ENCODE measurements at regions not wholly inside any gene's neighbourhood (a gene's known extent, or its start where the extent isn't known, plus 50 kb on each side); places are given as distances from the start of the nearest gene placed in this dataset.
"Not testable (repeated sequence)": the region's sequence is repeated elsewhere in the genome, so short reads cannot be mapped to it uniquely, and the experiment has no call there.

DNA sequence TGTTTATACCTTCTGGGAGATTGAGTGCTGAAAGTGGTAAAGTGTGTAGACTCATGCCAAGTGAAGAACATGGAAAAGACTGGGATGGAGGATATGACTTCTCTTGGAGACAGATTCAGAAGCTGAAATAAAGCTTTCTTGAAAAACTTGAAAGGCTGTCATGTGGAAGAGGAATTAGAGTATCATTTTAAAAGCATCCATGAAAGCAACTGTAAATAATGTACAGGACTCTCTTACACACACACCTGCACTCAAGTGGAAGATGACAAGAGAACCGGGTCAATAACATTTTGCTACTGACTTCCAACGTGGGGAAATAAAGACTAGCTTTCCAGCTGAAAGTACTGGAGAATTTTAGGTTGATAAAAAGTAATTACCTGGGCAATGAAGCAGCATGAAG is 658.2 kb downstream of the TDRD15 start:
- DNase-seq (ENCODE audit: low read depth in 3 of 3), result no peak

DNA sequence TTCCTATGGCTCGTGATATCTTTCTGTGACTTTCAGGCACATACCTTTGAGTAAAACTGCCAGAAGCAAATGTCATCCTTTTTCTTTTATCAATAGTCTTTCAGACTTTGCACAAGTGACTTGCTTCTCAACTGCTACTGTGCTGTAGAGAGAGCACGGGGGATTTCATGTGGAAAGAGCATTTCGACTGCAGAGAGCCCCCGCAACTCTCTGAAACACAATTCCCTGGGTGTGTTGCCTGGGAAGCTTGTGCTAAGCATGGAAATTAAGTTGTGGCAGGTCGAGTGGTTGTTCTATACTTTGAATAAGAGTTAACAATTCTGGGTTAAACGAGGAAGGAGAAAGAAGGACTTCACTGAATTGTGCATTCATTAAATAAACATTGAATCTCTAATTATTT is 659.1 kb downstream of the TDRD15 start:
- DNase-seq (ENCODE audit: low read depth in 3 of 3), result no peak

DNA sequence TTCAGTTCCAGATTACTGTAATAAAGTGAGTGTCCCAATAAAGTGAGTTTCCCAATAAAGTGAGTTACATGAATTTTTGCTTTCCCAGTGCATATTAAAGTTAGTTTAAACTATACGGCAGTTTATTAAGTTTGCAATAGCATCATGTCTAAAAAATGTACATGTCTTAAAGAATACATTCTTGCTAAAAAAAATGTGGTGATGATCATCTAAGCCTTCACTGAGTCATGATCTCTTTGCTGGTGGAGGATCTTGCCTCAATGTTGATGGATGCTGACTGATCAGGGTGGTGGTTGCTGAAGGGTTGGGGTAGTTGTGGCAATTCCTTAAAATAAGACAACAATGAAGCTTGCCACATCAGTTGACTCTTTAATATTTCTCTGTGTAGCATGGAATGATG is 664.2 kb downstream of the TDRD15 start:
- no peak for DNase-seq (ENCODE audit: low read depth in 3 of 3)

DNA sequence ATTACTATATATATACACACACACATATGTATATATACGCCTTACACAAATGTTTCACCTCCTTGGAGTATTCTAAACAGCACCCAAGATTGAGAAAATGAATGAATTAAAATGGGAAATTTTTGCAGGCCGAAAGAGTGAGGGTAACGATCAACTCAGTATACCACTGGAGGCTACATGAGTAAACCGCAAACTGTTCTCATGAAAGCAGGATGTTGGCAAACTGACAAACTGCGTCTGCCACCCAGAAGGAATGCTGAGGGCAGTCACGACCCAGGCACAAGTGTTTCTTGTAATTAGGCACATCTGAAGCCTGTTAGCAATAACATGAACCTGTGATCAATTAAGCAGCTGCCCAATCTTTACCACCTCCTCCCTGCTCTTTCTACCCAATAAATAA is 666.5 kb downstream of the TDRD15 start:
- DNase-seq (ENCODE audit: low read depth in 3 of 3), result not testable (repeated sequence)

DNA sequence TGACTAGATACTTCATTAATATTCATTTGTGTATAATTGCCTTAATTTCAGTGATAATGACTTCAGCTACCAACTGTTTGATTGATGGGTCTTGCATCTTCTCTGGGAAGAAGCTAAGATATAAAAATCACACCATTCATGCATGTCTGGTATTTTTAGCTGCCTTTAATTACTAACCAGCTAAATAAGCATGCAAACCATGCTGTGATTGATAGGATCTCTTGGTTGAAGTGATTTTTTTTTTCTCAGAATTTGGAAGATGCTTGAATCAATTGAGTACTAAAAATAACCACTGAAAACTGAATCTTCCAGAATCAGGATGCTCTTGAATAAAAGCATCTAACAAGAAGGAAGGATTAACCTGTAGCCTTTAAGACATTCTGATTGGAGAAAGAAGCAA is 668.8 kb downstream of the TDRD15 start:
- no peak for DNase-seq (ENCODE audit: low read depth in 3 of 3)

DNA sequence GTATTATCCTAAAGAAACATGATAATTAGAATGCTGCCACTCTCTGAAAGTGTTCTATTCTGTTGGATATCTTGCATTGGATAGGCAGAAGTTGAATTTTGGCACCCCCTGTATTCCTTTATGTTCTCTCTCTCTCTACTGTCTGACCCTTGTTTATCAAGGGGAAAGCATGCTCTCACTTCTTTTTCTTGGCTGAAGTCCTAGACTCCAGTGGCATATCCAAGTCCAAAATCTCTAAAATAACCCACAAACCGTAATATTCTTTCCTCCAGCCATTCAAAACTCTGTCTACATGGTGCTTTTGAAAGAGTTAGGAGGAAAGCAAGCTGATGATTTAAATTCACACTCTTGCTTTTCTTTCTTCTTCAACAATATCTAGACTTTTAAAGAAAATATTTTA is 669.7 kb downstream of the TDRD15 start:
- DNase-seq (ENCODE audit: low read depth in 3 of 3), result no peak

DNA sequence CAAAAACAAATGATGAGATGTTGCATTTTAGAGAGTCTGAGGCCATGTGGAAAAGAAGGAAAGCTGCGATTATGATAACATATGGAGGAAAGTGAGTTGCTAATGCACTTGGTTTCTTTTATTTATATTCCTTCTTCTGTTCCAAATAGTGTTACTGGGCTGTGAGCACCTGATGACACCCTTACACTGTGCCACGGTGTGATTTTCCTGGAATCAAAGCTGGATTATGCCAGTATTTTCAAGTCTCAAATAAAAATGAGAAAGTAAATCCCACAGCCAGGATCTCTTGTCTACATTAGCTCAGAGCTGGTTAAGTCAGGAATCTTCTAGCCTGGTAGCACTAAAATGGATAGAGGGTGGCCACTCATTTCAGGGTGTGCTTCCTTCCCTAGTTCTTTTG is 670.8 kb downstream of the TDRD15 start:
- no peak for DNase-seq (ENCODE audit: low read depth in 3 of 3)

DNA sequence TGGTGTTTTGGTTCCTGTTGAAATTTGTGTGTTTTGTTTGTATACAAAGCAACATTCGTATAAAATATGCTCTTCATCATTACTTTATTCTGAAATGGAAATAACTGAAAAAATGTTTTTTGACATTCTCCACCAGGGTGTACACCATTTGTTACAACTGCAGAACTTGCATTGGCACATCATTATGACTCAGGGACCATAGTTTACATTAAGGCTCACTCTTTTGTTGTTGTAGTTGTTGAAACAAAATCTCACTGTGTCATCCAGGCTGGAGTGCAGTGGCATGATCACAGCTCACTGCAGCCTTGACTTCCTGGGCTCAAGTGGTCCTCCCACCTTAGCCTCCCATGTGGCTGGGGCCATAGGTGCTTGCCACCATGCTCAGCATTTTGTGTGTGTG is 676.6 kb downstream of the TDRD15 start:
- DNase-seq (ENCODE audit: low read depth in 3 of 3), result no peak

DNA sequence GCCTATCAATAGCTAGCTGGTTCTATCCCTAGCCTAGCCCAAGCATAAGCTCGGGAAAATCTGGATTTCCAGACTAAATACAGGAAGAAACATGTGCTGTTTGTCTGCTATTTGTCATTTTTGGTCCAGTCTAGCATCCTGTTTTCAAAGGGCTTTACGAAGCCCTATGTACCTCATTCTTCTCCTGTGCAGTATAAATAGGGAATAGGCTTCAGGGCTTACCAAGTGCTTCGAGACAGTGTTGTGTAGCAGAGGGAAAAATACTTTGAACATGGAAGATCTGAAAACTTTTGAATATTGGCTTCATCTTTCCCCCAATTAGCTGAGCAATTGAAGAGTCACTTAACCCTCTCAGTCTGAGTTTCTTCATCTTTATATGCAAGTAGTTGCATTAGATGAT is 679.8 kb downstream of the TDRD15 start:
- no peak for DNase-seq (ENCODE audit: low read depth in 3 of 3)

DNA sequence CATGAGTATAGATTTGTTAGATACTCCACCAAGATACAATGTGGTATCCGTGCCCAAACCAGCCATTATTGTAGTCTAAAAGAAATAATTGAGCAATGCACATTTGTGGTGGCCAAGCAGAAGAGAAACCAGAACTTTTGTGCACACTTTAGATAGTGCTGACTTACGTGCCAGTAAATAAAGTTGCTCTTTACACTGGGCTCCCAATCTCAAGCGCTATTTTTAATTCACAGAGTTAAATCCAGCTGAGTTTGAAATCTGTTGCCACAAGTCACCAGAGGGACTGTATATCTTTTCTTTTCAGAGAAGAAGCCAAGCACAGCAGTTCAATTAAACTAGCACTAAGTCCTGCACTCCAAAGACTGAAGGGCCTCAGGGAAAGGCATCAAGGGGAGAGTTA is 680.4 kb downstream of the TDRD15 start:
- no peak for DNase-seq (ENCODE audit: low read depth in 3 of 3)

DNA sequence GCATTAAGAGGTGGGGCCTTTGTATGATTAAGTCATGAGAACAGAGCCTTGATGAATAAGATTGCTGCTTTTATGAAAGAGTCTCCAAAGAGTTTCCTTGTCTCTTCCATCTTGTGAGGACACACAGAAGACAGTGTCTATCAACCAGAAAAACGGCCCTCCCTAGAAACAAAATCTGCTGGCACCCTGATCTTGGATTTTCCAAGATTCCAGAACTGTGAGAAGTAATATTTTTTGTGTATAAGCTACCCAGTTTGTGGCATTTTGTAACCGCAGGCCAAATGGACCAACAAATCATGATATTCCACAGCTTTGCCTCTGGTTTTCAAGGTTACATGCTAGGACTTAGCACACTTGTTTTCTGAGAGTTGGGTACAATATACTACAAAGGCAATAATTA is 687.8 kb downstream of the TDRD15 start:
- DNase-seq (ENCODE audit: low read depth in 3 of 3), result no peak

DNA sequence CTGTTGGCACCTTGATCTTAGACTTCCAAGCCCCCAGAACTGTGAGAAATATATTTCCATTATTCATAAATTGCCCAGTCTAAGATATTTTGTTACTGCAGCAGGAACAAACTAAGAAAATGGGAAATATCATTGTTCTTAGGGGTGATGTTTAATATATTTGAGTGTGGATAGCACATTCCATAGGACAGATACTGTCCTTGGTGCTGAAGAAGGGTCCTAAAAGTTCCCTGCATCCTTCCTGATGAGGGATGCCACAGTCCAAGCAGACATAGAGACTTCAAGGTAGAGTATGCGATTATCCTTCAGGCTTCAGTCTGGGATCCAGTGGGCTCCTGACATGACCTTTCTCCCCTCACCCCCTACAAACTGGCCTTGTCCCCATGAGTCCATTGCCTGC is 689.0 kb downstream of the TDRD15 start:
- no peak for DNase-seq (ENCODE audit: low read depth in 3 of 3)

DNA sequence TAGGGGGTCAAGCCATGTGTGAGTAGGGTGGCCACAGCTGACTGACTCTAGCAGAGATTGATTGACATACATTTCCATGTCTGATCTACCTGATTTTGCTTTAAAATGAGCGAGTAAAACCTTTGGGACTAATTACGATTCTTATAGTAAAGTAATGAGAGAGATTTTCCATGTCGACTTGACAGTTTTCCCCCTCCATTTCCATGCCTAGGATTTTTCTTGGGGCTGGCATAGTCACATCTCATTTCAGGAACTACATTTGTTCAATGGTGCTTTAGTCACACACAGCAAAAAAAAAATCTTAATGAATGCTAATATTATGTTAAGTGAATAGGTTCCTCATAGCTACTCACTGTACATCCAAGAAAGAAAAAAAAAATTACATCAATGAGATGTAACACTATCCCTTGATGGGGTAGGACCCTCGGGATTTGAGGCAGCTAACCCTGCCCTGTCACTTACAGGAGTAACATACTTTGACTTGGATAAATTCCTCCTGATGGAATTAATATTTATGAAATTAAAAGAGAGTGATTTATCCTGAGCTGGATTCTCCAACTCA is 690.9 kb downstream of the TDRD15 start:
- no peak for DNase-seq (ENCODE audit: low read depth in 3 of 3)

DNA sequence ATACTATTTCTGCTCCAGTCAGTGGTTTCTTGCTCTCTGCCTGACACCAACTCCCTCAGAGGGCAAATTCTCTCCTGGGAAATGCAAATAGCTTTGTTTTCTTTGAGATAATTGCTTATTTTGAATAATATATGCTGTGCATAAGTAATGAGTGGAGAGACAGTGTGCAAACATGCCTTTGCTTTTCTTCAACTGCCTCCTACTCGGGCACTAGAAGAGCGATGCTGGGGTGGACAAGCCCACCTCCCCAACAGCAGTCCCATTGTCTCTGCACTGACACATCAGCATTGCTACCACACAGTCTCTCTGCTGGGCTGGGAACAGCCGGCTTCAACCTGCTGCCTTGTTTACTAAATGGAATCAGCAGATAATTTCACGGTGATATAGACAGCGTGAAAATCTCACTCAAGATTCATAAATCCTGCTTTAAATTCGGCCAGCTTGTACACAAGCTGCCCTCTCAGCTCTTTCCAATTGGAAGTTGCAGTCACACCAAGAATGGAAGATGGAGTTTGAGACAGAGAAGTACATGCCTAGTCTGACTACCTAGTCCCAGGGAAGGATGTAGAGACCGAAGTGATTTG is 694.5 kb downstream of the TDRD15 start:
- DNase-seq (ENCODE audit: low read depth in 3 of 3), result no peak

DNA sequence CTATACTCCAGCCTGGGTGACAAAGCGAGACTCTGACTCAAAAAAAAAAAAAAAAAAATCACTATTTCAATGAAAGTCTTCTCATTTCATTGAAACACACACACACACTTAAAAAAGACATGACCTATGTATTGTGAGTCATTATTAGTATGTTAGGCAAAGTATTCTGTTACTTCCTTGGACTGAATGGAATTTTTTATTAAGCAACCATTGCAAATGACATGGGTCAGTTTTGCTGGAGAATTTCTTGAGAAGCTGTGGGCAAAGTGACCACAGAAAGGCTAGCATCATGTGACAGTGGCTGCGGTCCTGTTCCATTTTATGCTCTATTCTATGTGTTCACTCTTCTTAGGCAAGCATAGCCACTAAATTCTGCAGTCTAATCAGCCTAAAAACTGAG is 695.7 kb downstream of the TDRD15 start:
- no peak for DNase-seq (ENCODE audit: low read depth in 3 of 3)

DNA sequence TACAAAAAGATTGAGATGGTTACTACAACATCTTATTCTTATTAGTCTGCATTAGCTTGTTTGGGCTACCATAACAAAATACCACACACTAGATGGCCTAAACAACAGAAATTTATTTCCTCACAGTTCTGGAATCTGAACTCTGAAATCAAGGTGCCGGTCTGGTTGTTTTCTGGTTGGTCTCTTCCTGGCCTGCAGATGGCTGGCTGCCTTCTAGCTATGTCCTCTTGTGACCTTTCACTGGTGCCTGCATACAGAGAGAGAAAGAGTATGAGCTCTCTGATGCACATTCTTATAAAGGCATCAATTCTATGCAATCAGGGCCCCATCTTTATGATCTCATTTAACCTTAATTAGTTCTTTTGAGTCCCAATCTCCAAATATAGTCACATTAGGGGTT is 696.5 kb downstream of the TDRD15 start:
- DNase-seq (ENCODE audit: low read depth in 3 of 3), result no peak

DNA sequence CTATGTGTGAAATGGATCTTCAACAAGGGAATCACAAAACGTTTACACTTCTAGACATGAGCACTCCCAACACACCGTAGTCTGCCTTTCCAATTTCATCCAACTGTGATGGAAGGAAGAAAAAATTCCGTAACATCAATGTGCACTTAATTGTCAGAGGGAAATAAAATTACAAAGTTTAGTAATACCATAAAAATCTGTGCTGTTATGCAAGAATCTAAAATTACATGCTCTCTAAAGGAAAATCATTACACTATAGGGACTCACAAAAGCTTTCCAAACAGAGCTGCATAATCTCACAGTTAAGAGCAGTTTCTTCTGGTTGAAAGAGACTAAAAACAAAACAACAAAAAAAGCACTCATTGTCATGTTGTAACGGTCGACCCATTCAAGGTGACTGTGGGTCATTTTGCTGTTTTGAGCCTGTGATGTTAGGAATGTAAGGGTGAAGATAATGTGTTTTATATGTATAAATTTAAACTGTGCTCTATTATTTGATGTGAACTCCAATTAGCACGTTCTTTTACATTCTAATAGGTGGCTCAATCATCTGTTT is 698.0 kb downstream of the TDRD15 start:
- no peak for DNase-seq (ENCODE audit: low read depth in 3 of 3)

DNA sequence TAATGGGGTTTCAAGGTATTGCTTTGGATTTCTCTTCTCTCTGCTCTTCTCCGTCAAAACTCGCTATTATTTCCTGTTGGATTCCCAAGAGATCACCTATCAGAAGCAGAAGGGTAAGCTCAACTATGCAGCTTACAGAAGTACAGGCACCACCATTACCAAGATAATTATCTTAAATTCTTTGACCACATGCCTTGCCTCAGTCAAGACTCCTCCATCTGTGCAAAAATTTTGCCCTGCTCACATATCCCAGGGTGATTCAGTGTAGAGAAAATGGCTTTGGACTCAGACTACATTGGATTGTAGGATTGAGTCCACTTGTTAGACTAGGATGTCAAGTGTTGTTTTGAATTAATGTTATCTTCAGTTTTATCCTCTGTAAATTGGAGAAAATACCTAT is 698.7 kb downstream of the TDRD15 start:
- no peak for DNase-seq (ENCODE audit: low read depth in 3 of 3)

DNA sequence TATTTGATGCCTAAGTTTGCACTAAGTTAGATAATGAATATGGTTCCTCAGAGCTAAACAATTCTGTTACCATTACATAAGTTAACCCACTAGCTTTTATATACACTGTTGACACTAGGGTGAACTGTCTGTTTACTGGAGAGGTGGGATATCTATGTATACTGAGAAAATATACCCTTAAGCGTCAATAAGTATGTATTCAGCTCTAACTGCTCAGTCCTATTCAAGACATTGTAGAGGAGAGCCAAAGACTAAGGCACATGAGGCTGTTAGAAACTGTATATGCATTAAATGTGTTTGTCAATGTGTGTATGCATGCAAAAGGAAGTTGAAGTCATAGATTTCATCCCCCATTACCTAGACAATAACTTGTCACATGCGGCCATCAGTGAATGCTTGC is 710.0 kb downstream of the TDRD15 start:
- no peak for DNase-seq (ENCODE audit: low read depth in 3 of 3)

DNA sequence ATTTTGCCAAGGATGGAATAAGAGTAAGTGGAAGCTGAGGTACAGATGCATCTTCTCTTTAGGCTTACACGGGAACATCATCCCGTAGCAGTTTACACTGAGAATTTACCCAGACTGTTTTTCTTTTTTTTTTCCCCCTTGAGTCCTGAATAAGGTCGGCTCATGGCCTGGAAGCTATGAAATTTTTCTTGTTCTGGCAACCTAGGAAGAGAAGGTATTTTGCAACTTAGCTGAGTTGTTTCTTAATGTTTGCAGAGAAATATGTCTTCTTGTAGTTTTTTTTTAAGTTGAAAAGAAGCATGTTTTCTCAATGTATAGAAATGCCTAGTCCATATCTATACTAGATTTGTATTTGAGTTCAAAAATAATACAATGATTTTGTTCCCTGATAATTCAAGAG is 712.5 kb downstream of the TDRD15 start:
- DNase-seq (ENCODE audit: low read depth in 3 of 3), result no peak

DNA sequence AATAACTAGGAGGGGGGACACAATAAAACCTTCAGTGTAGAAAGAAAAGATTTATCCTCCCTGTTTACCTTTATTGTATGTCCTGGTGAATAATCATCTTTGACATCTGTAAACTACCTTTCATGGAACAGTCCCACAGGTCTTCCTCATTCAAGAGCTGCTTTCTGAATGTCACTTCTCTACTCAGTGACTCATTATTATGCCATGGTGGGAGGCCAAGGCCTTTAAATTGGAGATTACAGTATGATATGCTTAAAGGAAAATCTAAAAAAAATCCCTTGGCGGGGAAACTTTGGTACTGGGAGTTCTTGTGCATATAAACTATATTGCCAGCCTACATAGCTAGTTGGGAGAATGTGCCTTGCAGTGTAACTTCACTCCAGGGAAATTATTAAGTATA is 713.0 kb downstream of the TDRD15 start:
- no peak for DNase-seq (ENCODE audit: low read depth in 3 of 3)

DNA sequence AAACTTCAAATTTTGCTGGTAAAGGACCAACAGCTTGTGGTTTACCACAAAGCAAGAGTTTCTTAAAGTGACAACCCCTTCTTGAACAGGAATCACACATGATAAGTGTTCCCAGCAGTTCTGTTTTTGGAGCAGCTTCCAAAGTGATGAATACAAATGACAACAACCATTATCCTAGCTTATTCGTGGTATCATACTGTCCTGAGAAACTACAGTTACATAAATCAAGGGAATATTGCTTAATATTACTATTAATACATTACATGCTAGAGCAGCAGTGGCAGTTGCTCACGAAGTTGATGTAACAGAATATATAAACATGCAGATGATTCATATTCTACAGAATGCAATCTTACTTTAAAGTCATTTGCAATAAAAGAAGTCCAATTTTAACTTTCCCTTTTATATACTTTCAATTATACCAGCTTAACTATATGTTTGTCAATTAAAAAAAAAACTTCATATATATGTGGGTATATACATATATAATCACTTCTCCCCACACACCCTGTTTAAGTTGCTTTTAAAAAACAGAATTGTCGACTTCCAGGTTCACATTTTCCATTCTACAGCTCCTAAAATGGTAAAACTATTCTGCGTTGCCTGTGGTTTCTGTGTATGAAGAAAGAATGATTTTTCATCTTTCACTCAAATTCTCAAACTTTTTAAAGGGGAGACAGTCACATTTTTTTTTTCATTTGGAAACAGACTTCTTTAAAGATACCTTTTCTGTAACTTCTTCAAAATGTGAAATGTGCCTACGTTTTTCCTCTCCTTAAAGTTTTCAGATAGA is 713.6 kb downstream of the TDRD15 start:
- no peak for DNase-seq (ENCODE audit: low read depth in 3 of 3)

DNA sequence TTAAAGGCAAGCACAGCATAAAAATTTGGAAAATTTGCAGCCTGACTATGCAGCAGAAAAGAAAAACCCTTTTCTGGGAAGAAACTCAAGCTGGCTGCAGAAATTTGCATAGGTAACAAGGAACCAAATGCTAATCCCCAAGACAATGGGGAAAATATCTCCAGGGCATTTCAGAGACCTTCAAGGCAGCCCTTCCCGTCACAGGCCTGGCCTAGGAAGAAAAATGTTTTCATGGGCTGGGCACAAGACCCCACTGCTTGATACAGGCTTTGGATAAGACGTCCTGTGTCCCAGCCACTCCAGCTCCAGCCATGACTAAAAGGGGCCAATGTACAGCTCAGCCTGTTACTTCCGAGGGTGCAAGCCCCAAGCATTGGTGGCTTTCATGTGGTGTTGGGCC is 717.6 kb downstream of the TDRD15 start:
- DNase-seq (ENCODE audit: low read depth in 3 of 3), result no peak
